Immature natural killer cell (primary cell): ENCODE measurements at regions not wholly inside any gene's neighbourhood (a gene's known extent, or its start where the extent isn't known, plus 50 kb on each side); places are given as distances from the start of the nearest gene placed in this dataset.

Source experiments
- DNase-seq, 3 donors: peaks; one replicate each; pipeline ENCODE4 v3.0.0; 2022; ENCODE audit warnings: mixed read lengths in 1 of 3
- H3K27ac Mint-ChIP-seq, 6 donors: one replicate each; pipeline ENCODE4 v1.8.0; 2020; ENCODE audit warnings: mixed read lengths in 6 of 6, mild to moderate bottlenecking in 5 of 6, inconsistent platforms in 4 of 6, moderate library complexity in 3 of 6
- H3K27me3 Mint-ChIP-seq, 3 donors: one replicate each; pipeline ENCODE4 v1.8.0; 2020 to 2021; ENCODE audit warnings: low read depth in 3 of 3, mild to moderate bottlenecking in 3 of 3, mixed read lengths in 3 of 3, moderate library complexity in 3 of 3, inconsistent platforms in 1 of 3
- H3K36me3 Mint-ChIP-seq, 3 donors: one replicate each; pipeline ENCODE4 v1.8.0; 2020; ENCODE audit warnings: mixed read lengths in 3 of 3, inconsistent platforms in 2 of 3, mild to moderate bottlenecking in 2 of 3
- H3K4me1 Mint-ChIP-seq, 2 donors: one replicate each; pipeline ENCODE4 v1.8.0; 2020; ENCODE audit warnings: inconsistent platforms in 2 of 2, mild to moderate bottlenecking in 2 of 2, mixed read lengths in 2 of 2, moderate library complexity in 1 of 2
- H3K4me3 Mint-ChIP-seq, 5 donors: one replicate each; pipeline ENCODE4 v1.8.0; 2020; ENCODE audit warnings: mild to moderate bottlenecking in 5 of 5, mixed read lengths in 5 of 5, inconsistent platforms in 3 of 5, moderate library complexity in 3 of 5
- H3K9me3 Mint-ChIP-seq, 6 donors: one replicate each; pipeline ENCODE4 v1.8.0; 2020; ENCODE audit warnings: mild to moderate bottlenecking in 6 of 6, mixed read lengths in 6 of 6, inconsistent platforms in 4 of 6, moderate library complexity in 3 of 6

DNA sequence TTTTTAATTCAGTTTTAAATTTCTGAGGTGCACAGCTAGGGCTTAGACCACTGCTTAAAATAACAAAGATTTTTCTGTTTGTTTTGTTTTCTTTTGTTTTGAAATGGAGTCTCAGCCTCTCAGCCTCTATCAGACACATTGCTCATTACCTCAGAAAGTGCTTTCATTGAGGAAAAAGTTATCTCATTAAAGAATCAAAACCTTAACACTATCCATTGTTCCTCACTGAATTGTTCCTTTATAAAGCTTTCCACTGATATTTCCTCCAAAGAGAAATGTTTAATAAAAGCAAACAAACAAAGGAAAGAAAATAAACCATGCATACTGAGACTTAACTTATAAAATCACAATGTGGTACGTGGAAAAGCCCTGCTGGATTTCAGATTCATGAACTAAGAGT, 63.8 kb downstream of the SIPA1L2 start:
- Mint-ChIP-seq H3K36me3 (no peaks in the 10 kb centered on the region), H3K27me3 (no peaks in the 10 kb centered on the region), H3K27ac (no peak overlapping the region), H3K9me3 (no peaks in the 10 kb centered on the region), H3K4me1 (peaks cover 8% of the 10 kb centered on the region in 2 donors), H3K4me3 (no peak overlapping the region)
- no peak for DNase-seq

DNA sequence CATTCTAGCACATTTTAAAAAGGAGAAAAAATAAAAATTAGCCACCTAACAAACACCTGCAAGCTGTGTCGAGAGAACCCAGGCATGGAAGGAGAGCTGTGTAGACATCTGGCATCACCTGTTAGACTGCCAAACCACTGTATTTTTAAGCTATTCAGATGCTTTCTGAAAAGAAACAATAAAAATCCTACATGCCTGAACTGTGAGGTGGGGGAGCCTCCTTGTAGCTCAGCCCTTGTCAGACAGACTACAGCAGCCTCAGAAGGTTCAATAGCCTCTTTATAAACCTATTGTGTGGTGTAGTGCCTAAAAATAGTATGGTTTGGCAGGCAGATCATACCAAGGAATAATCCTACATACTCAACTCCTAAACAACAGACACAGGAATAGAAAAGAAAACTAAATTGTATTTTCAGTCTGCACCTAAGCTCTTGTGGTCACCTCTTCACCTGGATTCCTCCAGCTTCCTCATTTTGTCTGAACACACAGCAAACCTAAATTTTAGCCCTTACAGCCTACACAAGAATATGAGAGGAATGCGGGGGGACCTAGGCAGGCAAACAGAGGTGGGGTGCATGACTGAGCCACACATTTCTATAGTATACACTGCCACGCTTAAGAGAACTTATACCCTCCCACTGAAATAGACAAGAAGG, 67.0 kb downstream of the SIPA1L2 start:
- H3K4me3 Mint-ChIP-seq: no peak overlapping the region

DNA sequence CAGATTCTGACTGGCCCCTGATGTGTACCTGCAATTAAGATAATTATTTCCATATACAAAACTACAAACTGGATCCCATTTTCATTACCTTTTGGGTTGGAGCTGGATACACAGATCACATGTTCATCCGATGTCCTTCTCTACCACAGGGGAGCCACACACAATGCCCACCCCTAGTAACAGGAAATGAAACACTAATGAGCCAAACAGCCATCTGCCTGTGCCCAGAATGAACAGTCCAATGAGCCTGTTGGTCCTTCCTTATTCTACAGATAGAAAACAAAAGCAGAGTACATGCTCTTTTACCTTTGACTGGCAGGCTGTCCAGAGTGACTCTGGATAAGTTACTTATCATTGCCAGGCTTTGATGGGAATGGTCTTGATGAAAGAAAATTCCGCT, 68.6 kb downstream of the SIPA1L2 start:
- H3K27ac Mint-ChIP-seq: no peak overlapping the region
- no peaks in the 10 kb centered on the region for H3K9me3 Mint-ChIP-seq
- DNase-seq: no peak
- no peak overlapping the region for H3K4me3 Mint-ChIP-seq
- H3K4me1 Mint-ChIP-seq: peaks cover 13 to 25% of the 10 kb centered on the region in 2 donors
- peaks cover 0 to 4% (median 1%) of the 10 kb centered on the region in 3 donors for H3K27me3 Mint-ChIP-seq
- H3K36me3 Mint-ChIP-seq: peaks cover 0 to under 1% (median 0%) of the 10 kb centered on the region in 3 donors

More for the DNA sequence above, 67.0 kb downstream of the SIPA1L2 start:
- H3K27ac Mint-ChIP-seq: no peak overlapping the region
- peaks cover 0 to 2% (median 0%) of the 10 kb centered on the region in 3 donors for H3K27me3 Mint-ChIP-seq
- H3K9me3 Mint-ChIP-seq: no peaks in the 10 kb centered on the region
- H3K4me1 Mint-ChIP-seq: peaks cover 11 to 12% of the 10 kb centered on the region in 2 donors
- H3K36me3 Mint-ChIP-seq: no peaks in the 10 kb centered on the region
- DNase-seq: no peak

DNA sequence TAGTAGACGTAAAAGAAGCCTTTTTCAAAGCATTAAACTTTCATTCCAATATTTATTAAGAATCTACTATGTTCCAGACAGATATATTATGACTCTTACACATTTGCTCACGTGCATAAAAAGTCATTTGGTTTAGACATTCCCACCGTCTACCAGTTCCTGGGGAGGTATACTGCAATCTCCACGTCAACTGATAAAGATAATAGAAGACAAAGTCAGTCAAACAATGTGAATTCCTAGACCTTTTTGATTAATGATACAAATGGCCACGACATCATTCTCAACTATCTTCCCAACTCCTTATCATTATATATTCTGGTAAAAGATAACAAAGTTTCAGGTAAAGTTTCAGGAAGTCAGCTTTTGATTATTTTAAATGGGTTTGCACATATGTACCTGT, 69.0 kb downstream of the SIPA1L2 start:
- H3K27me3 Mint-ChIP-seq: peaks cover 0 to 4% (median 3%) of the 10 kb centered on the region in 3 donors
- no peak for DNase-seq
- H3K4me1 Mint-ChIP-seq: peaks cover 13 to 25% of the 10 kb centered on the region in 2 donors
- peaks cover 0 to 3% (median 0%) of the 10 kb centered on the region in 3 donors for H3K36me3 Mint-ChIP-seq
- no peak overlapping the region for H3K27ac Mint-ChIP-seq
- no peaks in the 10 kb centered on the region for H3K9me3 Mint-ChIP-seq
- H3K4me3 Mint-ChIP-seq: no peak overlapping the region

DNA sequence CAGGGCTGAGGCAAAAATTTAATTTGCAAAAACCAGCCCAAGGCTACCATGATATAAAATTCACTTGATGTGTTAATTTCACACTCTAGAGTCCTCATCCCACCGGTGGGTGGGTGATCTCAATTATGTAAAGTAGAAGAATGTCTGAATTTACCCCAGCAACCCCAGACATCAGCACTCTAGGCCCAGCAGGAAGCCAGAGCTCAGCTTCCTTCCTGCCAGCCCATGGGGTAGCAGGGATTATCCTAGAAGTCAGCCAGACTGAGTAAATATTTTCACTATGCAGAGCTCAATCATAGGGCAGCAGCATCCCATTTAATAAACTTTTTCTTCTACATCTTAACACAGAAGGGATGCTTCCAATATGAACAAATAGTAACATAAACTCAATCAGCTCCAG, 71.0 kb downstream of the SIPA1L2 start:
- Mint-ChIP-seq H3K4me1 (peaks cover 13 to 25% of the 10 kb centered on the region in 2 donors), H3K9me3 (no peaks in the 10 kb centered on the region), H3K36me3 (peaks cover 0 to 3% (median 0%) of the 10 kb centered on the region in 3 donors), H3K27ac (no peak overlapping the region), H3K4me3 (no peak overlapping the region), H3K27me3 (peaks cover 0 to 5% (median 4%) of the 10 kb centered on the region in 3 donors)
- no peak for DNase-seq

DNA sequence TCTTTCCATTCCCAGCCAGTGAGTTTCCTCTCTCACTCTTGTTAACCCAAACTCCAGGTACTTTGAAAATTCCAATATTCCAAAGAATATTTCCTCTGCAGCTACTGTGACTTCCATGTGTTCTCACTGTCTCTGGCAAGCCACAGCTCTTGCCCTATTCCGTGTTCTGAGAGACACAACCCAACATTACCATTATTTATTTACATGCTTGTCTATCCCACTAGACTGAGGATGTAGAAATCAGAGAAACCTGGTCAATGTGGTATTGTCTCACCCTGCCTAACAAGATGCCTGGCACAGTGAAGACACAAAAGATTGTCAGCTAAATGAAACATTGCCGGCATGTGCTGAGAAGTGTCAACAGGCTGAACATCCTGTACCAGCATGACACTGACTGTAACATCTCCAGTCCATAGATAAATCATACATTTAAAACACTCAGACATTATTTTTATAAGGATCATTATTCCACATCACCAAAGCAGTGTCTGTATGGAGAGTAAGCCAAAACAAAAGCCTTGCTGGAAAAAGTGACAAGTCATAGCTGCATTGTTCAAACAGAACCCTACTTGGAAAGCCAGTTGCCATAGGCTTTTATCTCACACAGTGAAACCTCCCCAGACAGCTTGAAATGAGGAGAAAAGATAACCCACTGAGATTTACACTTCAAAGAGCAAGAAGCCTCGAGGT, 72.3 kb downstream of the SIPA1L2 start:
- Mint-ChIP-seq H3K27me3 (peaks cover 4 to 5% (median 4%) of the 10 kb centered on the region in 3 donors), H3K27ac (no peak overlapping the region), H3K4me3 (no peak overlapping the region), H3K36me3 (peaks cover 0 to 3% (median 0%) of the 10 kb centered on the region in 3 donors), H3K9me3 (no peaks in the 10 kb centered on the region), H3K4me1 (peaks cover 13 to 25% of the 10 kb centered on the region in 2 donors)
- no peak for DNase-seq

DNA sequence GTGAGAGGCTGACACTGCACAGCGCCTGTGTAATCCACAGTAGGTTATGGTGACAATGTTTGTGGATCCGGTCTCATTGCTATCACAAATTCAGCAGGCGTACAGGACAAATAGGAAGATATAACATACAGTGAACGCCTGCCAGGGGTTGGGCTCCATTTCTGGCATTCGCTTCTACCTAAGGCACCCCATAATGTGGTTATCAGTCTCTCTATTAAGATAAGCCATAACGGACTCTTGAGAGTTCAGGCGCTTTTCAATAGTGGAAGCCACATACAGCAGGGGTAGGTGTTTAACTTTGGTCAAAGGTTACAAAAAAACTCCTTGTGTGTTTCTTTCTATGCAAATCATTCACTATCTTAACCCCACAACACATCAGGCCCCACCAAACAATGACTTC, 72.8 kb downstream of the SIPA1L2 start:
- Mint-ChIP-seq H3K4me1 (peaks cover 13 to 25% of the 10 kb centered on the region in 2 donors), H3K4me3 (no peak overlapping the region), H3K27ac (no peak overlapping the region), H3K36me3 (peaks cover 0 to 3% (median 0%) of the 10 kb centered on the region in 3 donors), H3K9me3 (no peaks in the 10 kb centered on the region), H3K27me3 (peaks cover 4 to 5% (median 4%) of the 10 kb centered on the region in 3 donors)
- DNase-seq: no peak

DNA sequence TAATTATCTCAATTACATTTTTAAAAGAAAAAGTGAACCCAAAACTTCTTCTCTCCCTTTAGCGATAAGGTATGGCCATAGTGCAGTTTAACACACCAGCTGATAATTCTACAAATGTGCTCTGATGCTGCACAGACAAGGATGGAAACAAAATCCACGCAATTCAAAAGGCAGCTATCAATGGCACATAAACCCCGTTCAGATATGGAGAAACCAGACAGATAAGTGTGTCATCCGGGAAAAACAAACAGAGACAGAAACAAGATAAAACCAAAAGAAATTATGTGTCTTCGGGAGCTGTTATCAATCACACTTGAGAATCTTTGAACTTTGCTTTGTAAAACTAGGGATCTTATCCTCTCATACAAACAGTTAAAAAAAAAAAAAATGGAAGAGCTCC, 73.6 kb downstream of the SIPA1L2 start:
- Mint-ChIP-seq H3K27ac (no peak overlapping the region), H3K27me3 (peaks cover 4 to 5% (median 4%) of the 10 kb centered on the region in 3 donors), H3K4me3 (no peak overlapping the region), H3K9me3 (no peaks in the 10 kb centered on the region), H3K36me3 (peaks cover 0 to 3% (median 0%) of the 10 kb centered on the region in 3 donors), H3K4me1 (peaks cover 13 to 25% of the 10 kb centered on the region in 2 donors)
- no peak for DNase-seq

DNA sequence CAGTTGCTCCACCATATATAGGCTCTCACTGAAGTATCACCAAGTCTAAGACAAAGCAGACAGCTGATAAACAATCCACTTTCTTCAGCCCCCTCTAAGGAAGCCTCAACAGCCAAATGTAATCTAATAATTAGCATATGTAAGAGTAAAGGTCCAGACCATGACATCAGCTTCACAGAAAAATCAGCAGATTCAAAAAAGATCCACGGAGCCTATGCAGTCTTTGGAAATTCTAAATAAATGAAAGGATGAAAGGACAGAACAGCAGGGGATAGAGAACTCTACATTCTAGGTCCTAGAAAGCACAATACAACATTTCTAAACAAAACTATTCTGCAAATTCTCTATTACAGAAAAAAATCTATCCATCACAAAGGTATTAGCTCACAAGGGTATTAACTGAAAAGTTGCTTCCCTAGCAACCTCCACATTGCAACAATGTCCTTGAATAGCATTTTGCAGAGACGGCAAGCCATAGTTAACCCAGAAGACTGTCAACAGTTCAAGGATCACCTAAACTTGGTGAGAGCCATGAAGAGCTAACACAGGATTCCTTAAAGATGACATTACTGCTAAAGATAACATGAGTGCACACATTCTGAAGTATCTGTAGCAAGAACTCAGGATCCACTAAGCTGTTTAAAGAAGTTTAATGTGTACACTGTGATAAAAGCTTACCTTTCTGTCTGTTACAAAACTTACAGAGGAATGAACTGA, 74.3 kb downstream of the SIPA1L2 start:
- H3K4me3 Mint-ChIP-seq: no peak overlapping the region
- peaks cover 5 to 7% (median 6%) of the 10 kb centered on the region in 3 donors for H3K27me3 Mint-ChIP-seq
- H3K9me3 Mint-ChIP-seq: no peaks in the 10 kb centered on the region
- H3K36me3 Mint-ChIP-seq: peaks cover 0 to 3% (median 0%) of the 10 kb centered on the region in 3 donors
- no peak for DNase-seq
- no peak overlapping the region for H3K27ac Mint-ChIP-seq
- H3K4me1 Mint-ChIP-seq: peaks cover 13 to 25% of the 10 kb centered on the region in 2 donors

DNA sequence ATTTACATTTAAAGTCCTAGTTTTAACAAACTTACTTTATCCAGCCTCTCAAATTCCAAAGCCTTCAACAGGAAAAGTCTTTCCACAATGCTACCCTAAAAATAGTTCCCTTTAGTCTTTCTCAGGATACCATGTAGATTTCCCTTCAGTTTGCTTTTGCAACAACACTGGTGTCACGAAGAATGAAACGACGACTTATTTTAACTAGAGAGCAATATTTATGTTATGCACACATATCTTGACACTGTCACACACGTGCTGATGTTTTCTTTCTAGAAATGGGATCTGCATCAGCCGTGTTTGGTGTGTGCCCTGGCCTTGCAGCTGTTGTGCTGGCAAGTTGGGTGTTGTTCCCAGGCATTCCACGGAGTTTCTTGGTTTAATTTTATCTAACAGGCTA, 75.5 kb downstream of the SIPA1L2 start:
- no peaks in the 10 kb centered on the region for H3K9me3 Mint-ChIP-seq
- H3K27ac Mint-ChIP-seq: no peak overlapping the region
- H3K4me1 Mint-ChIP-seq: peaks cover 13 to 25% of the 10 kb centered on the region in 2 donors
- no peak for DNase-seq
- peaks cover 0 to 3% (median 0%) of the 10 kb centered on the region in 3 donors for H3K36me3 Mint-ChIP-seq
- H3K4me3 Mint-ChIP-seq: no peak overlapping the region
- H3K27me3 Mint-ChIP-seq: peaks cover 5 to 6% (median 5%) of the 10 kb centered on the region in 3 donors

DNA sequence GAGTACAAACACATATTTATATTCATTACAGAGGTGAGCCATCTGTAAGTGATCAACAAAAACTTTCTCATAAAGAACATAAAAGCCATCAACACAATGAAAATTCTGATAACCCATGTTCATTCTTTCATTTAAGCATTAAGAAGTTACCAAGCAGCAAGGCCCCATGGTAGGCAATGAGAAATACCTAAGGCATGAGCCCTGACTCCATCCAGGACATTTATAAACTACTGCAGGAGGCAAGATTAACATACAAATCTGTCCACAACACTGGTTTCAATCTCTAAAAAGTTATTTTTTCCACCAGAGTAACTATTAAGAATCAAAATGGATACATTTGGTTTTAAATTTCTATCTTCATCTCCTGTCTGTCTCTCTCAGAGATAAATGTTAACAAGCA, 76.1 kb downstream of the SIPA1L2 start:
- Mint-ChIP-seq H3K4me3 (no peak overlapping the region), H3K4me1 (peaks cover 9 to 20% of the 10 kb centered on the region in 2 donors), H3K9me3 (no peaks in the 10 kb centered on the region), H3K27me3 (peaks cover 5 to 6% (median 5%) of the 10 kb centered on the region in 3 donors), H3K36me3 (peaks cover 0 to 3% (median 0%) of the 10 kb centered on the region in 3 donors), H3K27ac (no peak overlapping the region)
- no peak for DNase-seq

DNA sequence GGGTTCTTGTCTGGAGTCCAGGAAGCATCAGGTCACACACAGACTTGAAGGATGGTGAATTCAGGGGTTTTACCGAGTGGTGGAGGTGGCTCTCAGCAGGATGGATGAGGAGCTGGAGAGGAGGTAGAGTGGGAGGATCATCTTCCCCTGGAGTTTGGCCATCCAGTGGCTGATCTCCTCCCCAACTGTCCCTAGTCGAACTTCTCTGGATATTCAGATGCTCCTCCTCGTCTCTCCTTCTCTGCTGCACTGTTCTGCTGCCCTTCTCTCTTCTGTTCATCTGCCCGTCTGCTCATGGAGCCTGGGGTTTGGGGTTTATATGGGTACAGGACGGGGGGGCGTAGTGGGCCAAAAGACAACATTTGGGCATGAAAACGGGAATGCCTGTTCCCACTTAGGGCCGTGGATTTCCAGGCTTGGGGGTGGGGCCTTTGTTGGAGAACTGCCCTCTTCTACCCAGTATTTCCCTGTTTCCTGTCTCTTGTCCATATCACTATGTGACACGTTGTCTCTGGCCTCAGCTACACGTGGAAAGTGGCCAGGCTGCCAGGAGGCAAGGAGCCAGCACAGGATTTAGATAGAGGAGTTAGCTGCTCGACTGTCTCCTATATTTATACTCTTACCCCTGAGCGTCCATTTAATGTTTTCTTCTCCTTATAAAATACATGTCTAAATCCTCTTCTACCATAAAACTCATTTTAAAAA, 76.7 kb downstream of the SIPA1L2 start:
- no peak overlapping the region for H3K27ac Mint-ChIP-seq
- H3K9me3 Mint-ChIP-seq: no peaks in the 10 kb centered on the region
- peaks cover 0 to 3% (median 0%) of the 10 kb centered on the region in 3 donors for H3K36me3 Mint-ChIP-seq
- H3K4me3 Mint-ChIP-seq: no peak overlapping the region
- DNase-seq: no peak
- peaks cover 4 to 14% of the 10 kb centered on the region in 2 donors for H3K4me1 Mint-ChIP-seq
- H3K27me3 Mint-ChIP-seq: peaks cover 5 to 9% (median 8%) of the 10 kb centered on the region in 3 donors

DNA sequence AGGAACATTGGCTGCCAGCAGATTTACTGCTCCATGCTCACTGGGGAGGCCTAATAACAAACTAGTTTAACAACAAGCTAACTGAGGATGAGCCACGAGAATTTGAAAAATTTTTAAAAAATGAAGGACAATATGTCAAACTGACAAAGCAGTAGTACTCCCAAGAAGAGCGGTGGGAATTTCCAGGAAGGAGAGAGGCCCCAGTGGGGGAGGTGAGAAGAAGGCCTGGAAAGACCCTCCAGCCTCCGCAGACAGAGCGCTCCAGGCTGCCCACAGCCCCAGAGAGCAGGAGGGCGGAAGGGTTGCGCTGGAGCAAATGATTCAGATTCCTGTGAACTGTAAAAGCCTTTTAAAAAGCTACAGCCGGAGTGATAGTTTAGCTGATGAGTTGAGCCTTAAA, 78.5 kb downstream of the SIPA1L2 start:
- DNase-seq: no peak
- Mint-ChIP-seq H3K9me3 (no peaks in the 10 kb centered on the region), H3K4me1 (no peaks in the 10 kb centered on the region), H3K27ac (no peak overlapping the region), H3K27me3 (peaks cover 3 to 14% (median 11%) of the 10 kb centered on the region in 3 donors), H3K4me3 (no peak overlapping the region), H3K36me3 (peaks cover 0 to 5% (median 0%) of the 10 kb centered on the region in 3 donors)
